H1 (cell line): ENCODE measurements at regions not wholly inside any gene's neighbourhood (a gene's known extent, or its start where the extent isn't known, plus 50 kb on each side); places are given as distances from the start of the nearest gene placed in this dataset.

Source experiments
- CHD2 ChIP-seq: IDR thresholded peaks from 2 replicates; pipeline ENCODE4 v1.6.1; 2012; ENCODE audit warnings: low read length, improper control_type of control experiment
- CTCF ChIP-seq, 3 experiments: IDR thresholded peaks; 1 replicate in 2 of 3; 2 replicates in 1 of 3; pipeline versions ENCODE4 v1.5.1 to v1.6.1; 2011; ENCODE audit warnings: low read length in 3 of 3, mild to moderate bottlenecking in 3 of 3, inconsistent platforms in 2 of 3, low read depth in 1 of 3, moderate library complexity in 1 of 3; ENCODE audit not compliant: insufficient read depth in 1 of 3; ENCODE audit errors: control extremely low read depth in 1 of 3
- E2F6 ChIP-seq: IDR thresholded peaks from 2 replicates; pipeline ENCODE4 v1.6.1; 2012; ENCODE audit warnings: inconsistent platforms
- JUN ChIP-seq: IDR thresholded peaks from 2 replicates; pipeline ENCODE4 v1.6.1; 2011; ENCODE audit warnings: low read depth, mild to moderate bottlenecking, improper control_type of control experiment, low read length
- KDM5A ChIP-seq: fragments of 200-600 bp; IDR thresholded peaks from 2 replicates; pipeline ENCODE4 v1.7.1; 2012; ENCODE audit warnings: mild to moderate bottlenecking, low read length, inconsistent platforms, mixed read lengths
- POLR2A ChIP-seq, 2 experiments: IDR thresholded peaks; 1 replicate in 1 of 2; 2 replicates in 1 of 2; pipeline ENCODE4 v1.6.1; 2011; ENCODE audit warnings: low read depth in 2 of 2, low read length in 2 of 2, mild to moderate bottlenecking in 2 of 2; ENCODE audit errors: control extremely low read depth in 1 of 2
- TAF1 ChIP-seq: IDR thresholded peaks from 2 replicates; pipeline ENCODE4 v1.6.1; 2011; ENCODE audit warnings: mild to moderate bottlenecking, low read depth, low read length

GRCh38 chr20:19956976-19957375 lies 60.2 kb upstream of the NAA20 start:
- no peak for TF ChIP-seq CTCF (IDR thresholded peaks at IDR 0.05; ENCODE audit: control extremely low read depth in 1 of 3, insufficient read depth in 1 of 3, low read depth in 1 of 3, low read length in 3 of 3)
- TF ChIP-seq JUN: no peak
- no peak for TF ChIP-seq CHD2
- no peak for TF ChIP-seq E2F6
- no peak for TF ChIP-seq KDM5A
- no peak for TF ChIP-seq TAF1
- TF ChIP-seq POLR2A (IDR thresholded peaks at IDR 0.05; ENCODE audit: control extremely low read depth in 1 of 2, low read depth in 2 of 2, low read length in 2 of 2): no peak
